PC-3 (cell line): ENCODE measurements at regions not wholly inside any gene's neighbourhood (a gene's known extent, or its start where the extent isn't known, plus 50 kb on each side); places are given as distances from the start of the nearest gene placed in this dataset.

Source experiments
- ATAC-seq: fragments of 200-7000 bp; cut with Tn5 transposase; 2 replicates; pipeline ENCODE4 v1.9.1; 2020; ENCODE audit warnings: mild to moderate bottlenecking, moderate library complexity
- BruUV-seq: library from RNA; stranded (reverse); fragments of 400-500 nt; replicated peaks from 2 replicates; lab custom pipeline; 2021; lab: Mats Ljungman, UMichigan
- CTCF ChIA-PET: fragments of 300-600 bp; sonication (Branson Sonifier 250); formaldehyde crosslinking; loops from one replicate; lab custom pipeline; 2022; ENCODE audit warnings: antibody characterized with exemption; lab: Charles Lee
- POLR2A ChIA-PET: fragments of 300-600 bp; sonication (Branson Sonifier 250); formaldehyde crosslinking; loops from one replicate; lab custom pipeline; 2022; ENCODE audit warnings: antibody characterized with exemption; ENCODE audit not compliant: unreplicated experiment; lab: Charles Lee
- DNase-seq: peaks from one replicate; pipeline ENCODE4 v3.0.0-alpha.2; 2015
- H2AFZ ChIP-seq: fragments of 300-600 bp; sonication (generic); 2 replicates; pipeline ENCODE4 v1.6.0; 2016; ENCODE audit warnings: antibody characterized with exemption, low read length
- H3F3A ChIP-seq: fragments of 300-600 bp; sonication (generic); one replicate; pipeline ENCODE4 v1.6.0; 2017; ENCODE audit warnings: antibody characterized with exemption, low read length, control low read depth, mild to moderate bottlenecking; ENCODE audit not compliant: unreplicated experiment
- H3K27ac ChIP-seq: fragments of 300-600 bp; sonication (generic); 2 replicates; pipeline ENCODE4 v1.5.1; 2016; ENCODE audit warnings: mild to moderate bottlenecking, low read length
- H3K27me3 ChIP-seq: fragments of 300-600 bp; sonication (generic); 2 replicates; pipeline ENCODE4 v1.6.1; 2016; ENCODE audit warnings: low read length, mixed read lengths
- H3K36me3 ChIP-seq: fragments of 300-600 bp; sonication (generic); 2 replicates; pipeline ENCODE4 v1.6.1; 2016; ENCODE audit warnings: low read depth, mixed run types, low read length, mixed read lengths
- H3K4me1 ChIP-seq: fragments of 300-600 bp; sonication (generic); 2 replicates; pipeline ENCODE4 v1.5.1; 2016; ENCODE audit warnings: low read length; ENCODE audit not compliant: insufficient read depth
- H3K4me2 ChIP-seq: fragments of 300-600 bp; sonication (generic); 2 replicates; pipeline ENCODE4 v1.6.0; 2016; ENCODE audit warnings: low read length
- H3K4me3 ChIP-seq: fragments of 300-600 bp; sonication (generic); 2 replicates; pipeline ENCODE4 v1.5.1; 2016; ENCODE audit warnings: mild to moderate bottlenecking, low read length, mixed read lengths
- H3K79me2 ChIP-seq: fragments of 300-600 bp; sonication (generic); 2 replicates; pipeline ENCODE4 v1.6.1; 2017; ENCODE audit warnings: low read length, mixed read lengths
- H3K9ac ChIP-seq: fragments of 300-600 bp; sonication (generic); 2 replicates; pipeline ENCODE4 v1.6.0; 2016; ENCODE audit warnings: mild to moderate bottlenecking, low read length
- H3K9me2 ChIP-seq: fragments of 300-600 bp; sonication (generic); replicated peaks from 2 replicates; pipeline ENCODE4 v1.6.1; 2016; ENCODE audit warnings: mixed run types, low read length, mixed read lengths
- H3K9me3 ChIP-seq: fragments of 300-600 bp; sonication (generic); 2 replicates; pipeline ENCODE4 v1.6.1; 2016; ENCODE audit warnings: low read length, mixed read lengths
- H4K20me1 ChIP-seq: fragments of 300-600 bp; sonication (generic); 2 replicates; pipeline ENCODE4 v1.6.1; 2016; ENCODE audit warnings: low read length, mixed read lengths
- CTCF ChIP-seq: fragments of 300-600 bp; sonication (generic); conservative IDR thresholded peaks from 2 replicates; pipeline ENCODE4 v1.5.1; 2017; ENCODE audit warnings: antibody characterized with exemption, low read depth, mild to moderate bottlenecking, low read length
- EZH2 ChIP-seq: fragments of 300-600 bp; sonication (generic); IDR thresholded peaks from one replicate; pipeline ENCODE4 v1.6.1; 2017; ENCODE audit warnings: antibody characterized with exemption, mild to moderate bottlenecking, low read length; ENCODE audit not compliant: unreplicated experiment
- EZH2phosphoT487 ChIP-seq: fragments of 300-600 bp; sonication (generic); IDR thresholded peaks from 2 replicates; pipeline ENCODE4 v1.6.1; 2018; ENCODE audit warnings: mild to moderate bottlenecking, antibody characterized with exemption, low read length, borderline replicate concordance
- intact Hi-C: fragments of 100-400 bp; cut with micrococcal nuclease; formaldehyde crosslinking; loops from 2 replicates; pipeline ENCODE4 v1.9.0; 2023

- no peak for ATAC-seq
- Histone ChIP-seq H3K27me3 (no peaks in the 10 kb centered on the region), H3K9me2 (no peaks in the 10 kb centered on the region), H2AFZ (no peak overlapping the region), H3K4me2 (no peak overlapping the region), H3K9me3 (no peaks in the 10 kb centered on the region), H3K9ac (no peak overlapping the region), H3K4me3 (no peak overlapping the region), H3K79me2 (no peaks in the 10 kb centered on the region), H3K27ac (no peak overlapping the region), H3K36me3 (no peaks in the 10 kb centered on the region), H4K20me1 (no peaks in the 10 kb centered on the region), H3K4me1 (peaks cover 4% of the 10 kb centered on the region; the same call in 1 of the 2 replicates), H3F3A (no peaks in the 10 kb centered on the region)
- POLR2A ChIA-PET, result no interaction called here
- BruUV-seq, result no TSS peak
- no peak for TF ChIP-seq CTCF
- TF ChIP-seq EZH2phosphoT487, result no peak
- TF ChIP-seq EZH2, result no peak
- no peak for DNase-seq
- CTCF ChIA-PET, result no interaction called here
- intact Hi-C loops, result no loop called here
These were observed 355.7 kb upstream of the ESRRG start for GRCh38 chr1:217078959-217079358.

GRCh38 chr1:217078078-217078690 is 355.0 kb upstream of the ESRRG start:
- DNase-seq (peak; percentile 66), ATAC-seq (peak; percentile 82)
- Histone ChIP-seq H3K9me2 (no peaks in the 10 kb centered on the region), H3K4me2 (peak overlapping the region; percentile 2; the same call in 1 of the 2 replicates), H3K36me3 (no peaks in the 10 kb centered on the region), H3K79me2 (no peaks in the 10 kb centered on the region), H3K27ac (no peak overlapping the region), H3K4me3 (no peak overlapping the region), H4K20me1 (no peaks in the 10 kb centered on the region), H3K9me3 (no peaks in the 10 kb centered on the region), H3K9ac (no peak overlapping the region), H3K27me3 (no peaks in the 10 kb centered on the region), H3F3A (no peaks in the 10 kb centered on the region), H3K4me1 (peaks cover 4% of the 10 kb centered on the region; the same call in 1 of the 2 replicates), H2AFZ (no peak overlapping the region)
- CTCF ChIA-PET, result no interaction called here
- intact Hi-C loops, result no loop called here
- TF ChIP-seq EZH2 (no peak), EZH2phosphoT487 (no peak), CTCF (no peak)
- POLR2A ChIA-PET, result interaction anchor here (0.6 kb wide), 1 partner anchor 50 kb away, joined by 4 read pairs; no protein-coding TSS in a partner anchor
- no TSS peak for BruUV-seq

- ChIA-PET CTCF (no interaction called here), POLR2A (interaction anchor here (0.6 kb wide), 1 partner anchor 641 kb away, joined by 3 read pairs; no protein-coding TSS in a partner anchor)
- Histone ChIP-seq H3K27me3 (no peaks in the 10 kb centered on the region), H4K20me1 (no peaks in the 10 kb centered on the region), H3F3A (no peaks in the 10 kb centered on the region), H3K79me2 (no peaks in the 10 kb centered on the region), H3K4me1 (peaks cover 4% of the 10 kb centered on the region; the same call in 1 of the 2 replicates), H3K9me2 (no peaks in the 10 kb centered on the region), H2AFZ (no peak overlapping the region), H3K27ac (no peak overlapping the region), H3K9ac (no peak overlapping the region), H3K4me3 (no peak overlapping the region), H3K9me3 (no peaks in the 10 kb centered on the region), H3K4me2 (no peak overlapping the region), H3K36me3 (no peaks in the 10 kb centered on the region)
- no peak for TF ChIP-seq EZH2
- TF ChIP-seq EZH2phosphoT487, result no peak
- TF ChIP-seq CTCF, result no peak
- no TSS peak for BruUV-seq
- ATAC-seq (no peak), DNase-seq (no peak)
- intact Hi-C loops, result no loop called here
These were observed 354.2 kb upstream of the ESRRG start for GRCh38 chr1:217077426-217077825.
